ENCODE measurements at regions not wholly inside any gene's neighbourhood (a gene's known extent, or its start where the extent isn't known, plus 50 kb on each side); places are given as distances from the start of the nearest gene placed in this dataset.

DNA sequence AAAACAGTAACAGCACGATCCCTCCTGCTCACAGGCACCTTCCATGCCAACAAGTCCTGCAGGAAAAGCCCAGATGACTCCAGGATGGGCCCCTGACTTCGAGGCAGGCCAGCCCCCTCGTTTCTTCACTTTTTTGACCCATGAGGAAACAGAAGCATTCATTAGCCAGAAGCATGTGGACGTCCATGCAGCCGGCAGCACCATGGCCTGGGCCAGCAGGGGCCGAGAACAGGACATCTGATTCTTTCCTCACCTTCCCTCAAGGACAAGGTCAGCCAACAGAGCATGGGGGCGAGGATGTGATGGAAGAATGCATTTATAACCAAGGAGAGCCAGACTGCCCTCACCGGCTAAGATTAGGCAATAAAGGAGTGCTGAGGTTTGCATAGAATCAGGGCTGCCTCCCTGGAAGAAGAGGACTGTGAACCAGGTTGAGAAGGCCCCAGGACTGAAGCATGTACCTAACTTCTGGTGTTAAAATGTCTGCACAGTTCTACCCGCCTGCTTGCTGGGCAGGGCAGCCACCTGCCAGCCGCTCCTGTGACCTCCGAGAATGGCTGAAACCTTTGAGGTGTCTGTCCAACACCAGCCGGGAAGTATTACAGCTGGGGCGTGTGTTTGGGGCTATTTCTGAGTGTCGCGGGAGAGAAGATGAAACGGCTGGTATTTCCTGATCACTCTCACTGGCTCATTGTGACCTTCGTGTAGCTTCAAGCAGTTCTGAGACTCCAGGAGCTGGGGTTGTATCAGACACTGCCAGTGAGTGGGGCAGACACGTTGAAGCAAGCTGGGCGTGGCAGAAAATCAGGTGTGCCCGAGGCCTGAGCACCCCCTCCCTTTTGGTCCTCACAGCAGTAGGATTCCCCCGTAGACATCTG lies 94.0 kb upstream of the TNRC6C start:
- H3K4me3 ChIP-seq (ENCODE audit: low read length in 2 of 2), result peak overlapping the region in 1 of 2 donors; percentile 29
- H3K4me1 ChIP-seq (ENCODE audit: control insufficient read depth, insufficient read depth, low read length), result peaks cover 11% of the 10 kb centered on the region
- H3K36me3 ChIP-seq (ENCODE audit: control insufficient read depth in 2 of 2, insufficient read depth in 2 of 2, low read length in 2 of 2), result no peaks in the 10 kb centered on the region
- no peaks in the 10 kb centered on the region for H3K9me3 ChIP-seq (ENCODE audit: control insufficient read depth in 2 of 2, low read length in 2 of 2)
- H3K9ac ChIP-seq (ENCODE audit: low read length in 2 of 2), result no peak overlapping the region
- no peaks in the 10 kb centered on the region for H3K27me3 ChIP-seq (ENCODE audit: control insufficient read depth in 1 of 2, insufficient read depth in 2 of 2, low read length in 2 of 2)
- no peak overlapping the region for H3K27ac ChIP-seq (ENCODE audit: low read length)

DNA sequence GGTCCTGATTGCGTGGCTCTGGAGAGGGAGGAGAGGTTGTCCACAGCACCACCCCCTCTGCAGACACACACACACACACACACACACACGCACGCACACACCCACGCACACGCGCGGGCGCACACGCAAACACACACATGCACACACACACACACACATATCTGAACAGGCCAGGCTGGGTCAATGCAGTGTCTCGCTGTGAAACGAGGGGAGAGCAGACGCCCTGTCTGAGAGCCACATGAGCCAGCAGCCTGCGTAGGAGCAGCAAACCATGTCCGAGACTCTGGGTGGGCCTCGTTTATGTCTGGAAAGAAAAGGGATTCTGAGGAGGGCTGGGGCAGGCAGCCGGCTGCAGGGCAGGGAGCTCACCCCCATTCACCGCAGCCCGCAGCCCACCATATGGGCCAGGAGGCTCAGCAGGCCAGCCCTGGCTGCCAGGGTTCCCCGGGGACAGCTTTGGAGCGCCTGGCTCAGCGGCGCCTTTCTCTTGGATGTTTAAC lies 93.3 kb upstream of the TNRC6C start:
- H3K4me3 ChIP-seq (ENCODE audit: low read length in 2 of 2), result peak overlapping the region in 1 of 2 donors; percentile 15
- peaks cover 11% of the 10 kb centered on the region for H3K4me1 ChIP-seq (ENCODE audit: control insufficient read depth, insufficient read depth, low read length)
- no peaks in the 10 kb centered on the region for H3K27me3 ChIP-seq (ENCODE audit: control insufficient read depth in 1 of 2, insufficient read depth in 2 of 2, low read length in 2 of 2)
- no peak overlapping the region for H3K27ac ChIP-seq (ENCODE audit: low read length)
- no peak overlapping the region for H3K9ac ChIP-seq (ENCODE audit: low read length in 2 of 2)
- no peaks in the 10 kb centered on the region for H3K36me3 ChIP-seq (ENCODE audit: control insufficient read depth in 2 of 2, insufficient read depth in 2 of 2, low read length in 2 of 2)
- no peaks in the 10 kb centered on the region for H3K9me3 ChIP-seq (ENCODE audit: control insufficient read depth in 2 of 2, low read length in 2 of 2)

GRCh38 chr17:77865716-77866115 lies 92.8 kb upstream of the TNRC6C start:
- Histone ChIP-seq H3K9ac (ENCODE audit: low read length in 2 of 2) (no peak overlapping the region), H3K36me3 (ENCODE audit: control insufficient read depth in 2 of 2, insufficient read depth in 2 of 2, low read length in 2 of 2) (no peaks in the 10 kb centered on the region), H3K4me3 (ENCODE audit: low read length in 2 of 2) (no peak overlapping the region), H3K4me1 (ENCODE audit: control insufficient read depth, insufficient read depth, low read length) (peaks cover 11% of the 10 kb centered on the region), H3K27me3 (ENCODE audit: control insufficient read depth in 1 of 2, insufficient read depth in 2 of 2, low read length in 2 of 2) (no peaks in the 10 kb centered on the region), H3K9me3 (ENCODE audit: control insufficient read depth in 2 of 2, low read length in 2 of 2) (no peaks in the 10 kb centered on the region), H3K27ac (ENCODE audit: low read length) (no peak overlapping the region)

DNA sequence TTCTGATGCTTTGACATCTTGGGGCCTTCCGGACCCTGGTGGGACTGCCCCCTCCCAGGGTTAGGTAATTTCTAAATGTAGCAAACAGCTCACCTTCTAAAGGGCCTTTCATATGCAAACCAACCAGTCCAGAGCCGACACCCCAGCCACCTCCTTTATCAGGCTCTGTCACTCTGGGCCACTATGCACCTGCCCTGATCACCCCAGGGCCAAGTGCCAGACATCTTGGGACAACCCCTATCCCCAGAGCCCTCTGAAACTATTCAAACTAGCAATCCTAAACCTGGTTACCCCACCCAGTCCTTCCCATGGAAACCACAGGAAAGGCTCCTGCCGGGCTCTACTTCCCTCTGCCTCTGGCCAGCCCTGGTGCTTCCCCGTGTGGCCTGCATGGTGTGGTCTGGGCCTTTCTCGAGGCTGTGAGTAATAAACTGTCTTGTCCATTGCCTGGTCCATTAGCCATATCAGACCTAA lies 91.2 kb upstream of the TNRC6C start:
- Histone ChIP-seq H3K4me3 (ENCODE audit: low read length in 2 of 2) (no peak overlapping the region), H3K4me1 (ENCODE audit: control insufficient read depth, insufficient read depth, low read length) (peaks cover 11% of the 10 kb centered on the region), H3K36me3 (ENCODE audit: control insufficient read depth in 2 of 2, insufficient read depth in 2 of 2, low read length in 2 of 2) (no peaks in the 10 kb centered on the region), H3K9ac (ENCODE audit: low read length in 2 of 2) (no peak overlapping the region), H3K9me3 (ENCODE audit: control insufficient read depth in 2 of 2, low read length in 2 of 2) (no peaks in the 10 kb centered on the region), H3K27ac (ENCODE audit: low read length) (no peak overlapping the region), H3K27me3 (ENCODE audit: control insufficient read depth in 1 of 2, insufficient read depth in 2 of 2, low read length in 2 of 2) (no peaks in the 10 kb centered on the region)

- Histone ChIP-seq H3K4me1 (ENCODE audit: control insufficient read depth, insufficient read depth, low read length) (peaks cover 11% of the 10 kb centered on the region), H3K27me3 (ENCODE audit: control insufficient read depth in 1 of 2, insufficient read depth in 2 of 2, low read length in 2 of 2) (no peaks in the 10 kb centered on the region), H3K4me3 (ENCODE audit: low read length in 2 of 2) (no peak overlapping the region), H3K9me3 (ENCODE audit: control insufficient read depth in 2 of 2, low read length in 2 of 2) (no peaks in the 10 kb centered on the region), H3K9ac (ENCODE audit: low read length in 2 of 2) (no peak overlapping the region), H3K36me3 (ENCODE audit: control insufficient read depth in 2 of 2, insufficient read depth in 2 of 2, low read length in 2 of 2) (no peaks in the 10 kb centered on the region), H3K27ac (ENCODE audit: low read length) (no peak overlapping the region)
These were observed 90.4 kb upstream of the TNRC6C start for GRCh38 chr17:77867976-77868713.

GRCh38 chr17:77869041-77869599 lies 89.4 kb upstream of the TNRC6C start:
- Histone ChIP-seq H3K4me3 (ENCODE audit: low read length in 2 of 2) (no peak overlapping the region), H3K36me3 (ENCODE audit: control insufficient read depth in 2 of 2, insufficient read depth in 2 of 2, low read length in 2 of 2) (no peaks in the 10 kb centered on the region), H3K9ac (ENCODE audit: low read length in 2 of 2) (no peak overlapping the region), H3K9me3 (ENCODE audit: control insufficient read depth in 2 of 2, low read length in 2 of 2) (no peaks in the 10 kb centered on the region), H3K4me1 (ENCODE audit: control insufficient read depth, insufficient read depth, low read length) (peaks cover 8% of the 10 kb centered on the region), H3K27me3 (ENCODE audit: control insufficient read depth in 1 of 2, insufficient read depth in 2 of 2, low read length in 2 of 2) (no peaks in the 10 kb centered on the region), H3K27ac (ENCODE audit: low read length) (no peak overlapping the region)

- Histone ChIP-seq H3K4me3 (ENCODE audit: low read length in 2 of 2) (no peak overlapping the region), H3K27ac (ENCODE audit: low read length) (no peak overlapping the region)
These were observed 88.8 kb upstream of the TNRC6C start for GRCh38 chr17:77869665-77870132.

GRCh38 chr17:77872199-77872598 lies 86.3 kb upstream of the TNRC6C start:
- Histone ChIP-seq H3K27ac (ENCODE audit: low read length) (no peak overlapping the region), H3K9ac (ENCODE audit: low read length in 2 of 2) (no peak overlapping the region), H3K36me3 (ENCODE audit: control insufficient read depth in 2 of 2, insufficient read depth in 2 of 2, low read length in 2 of 2) (no peaks in the 10 kb centered on the region), H3K9me3 (ENCODE audit: control insufficient read depth in 2 of 2, low read length in 2 of 2) (peaks cover 2 to 11% of the 10 kb centered on the region in 2 donors), H3K27me3 (ENCODE audit: control insufficient read depth in 1 of 2, insufficient read depth in 2 of 2, low read length in 2 of 2) (no peaks in the 10 kb centered on the region), H3K4me3 (ENCODE audit: low read length in 2 of 2) (no peak overlapping the region), H3K4me1 (ENCODE audit: control insufficient read depth, insufficient read depth, low read length) (no peaks in the 10 kb centered on the region)

More at GRCh38 chr17:77869665-77870132, 88.8 kb upstream of the TNRC6C start:
- Histone ChIP-seq H3K9ac (ENCODE audit: low read length in 2 of 2) (no peak overlapping the region), H3K36me3 (ENCODE audit: control insufficient read depth in 2 of 2, insufficient read depth in 2 of 2, low read length in 2 of 2) (no peaks in the 10 kb centered on the region), H3K27me3 (ENCODE audit: control insufficient read depth in 1 of 2, insufficient read depth in 2 of 2, low read length in 2 of 2) (no peaks in the 10 kb centered on the region), H3K9me3 (ENCODE audit: control insufficient read depth in 2 of 2, low read length in 2 of 2) (no peaks in the 10 kb centered on the region), H3K4me1 (ENCODE audit: control insufficient read depth, insufficient read depth, low read length) (peaks cover 6% of the 10 kb centered on the region)

- Histone ChIP-seq H3K27ac (ENCODE audit: low read length) (no peak overlapping the region), H3K36me3 (ENCODE audit: control insufficient read depth in 2 of 2, insufficient read depth in 2 of 2, low read length in 2 of 2) (no peaks in the 10 kb centered on the region), H3K9me3 (ENCODE audit: control insufficient read depth in 2 of 2, low read length in 2 of 2) (peaks cover 2 to 11% of the 10 kb centered on the region in 2 donors), H3K9ac (ENCODE audit: low read length in 2 of 2) (no peak overlapping the region), H3K4me3 (ENCODE audit: low read length in 2 of 2) (no peak overlapping the region), H3K4me1 (ENCODE audit: control insufficient read depth, insufficient read depth, low read length) (no peaks in the 10 kb centered on the region), H3K27me3 (ENCODE audit: control insufficient read depth in 1 of 2, insufficient read depth in 2 of 2, low read length in 2 of 2) (no peaks in the 10 kb centered on the region)
These were observed 85.6 kb upstream of the TNRC6C start for GRCh38 chr17:77872714-77873499.
